Neuronal stem cell (in vitro differentiated cells): ENCODE measurements at regions not wholly inside any gene's neighbourhood (a gene's known extent, or its start where the extent isn't known, plus 50 kb on each side); places are given as distances from the start of the nearest gene placed in this dataset.

Experiments
- DNase-seq: peaks from one replicate; pipeline ENCODE4 v3.0.0-alpha.2; 2013; ENCODE audit warnings: low spot score
- H2AFZ ChIP-seq: one replicate; pipeline ENCODE4 v1.6.1; 2013; ENCODE audit warnings: mild to moderate bottlenecking, low read length, inconsistent platforms
- H2AK5ac ChIP-seq: 2 replicates; pipeline ENCODE4 v1.6.1; 2013; ENCODE audit warnings: low read depth, mild to moderate bottlenecking, inconsistent platforms, low read length, moderate library complexity, mixed read lengths
- H2BK120ac ChIP-seq: 2 replicates; pipeline ENCODE4 v1.6.1; 2013; ENCODE audit warnings: low read depth, mild to moderate bottlenecking, inconsistent platforms, low read length, moderate library complexity, mixed read lengths
- H2BK12ac ChIP-seq: one replicate; pipeline ENCODE4 v1.6.1; 2013; ENCODE audit warnings: low read length, inconsistent platforms
- H2BK15ac ChIP-seq: 2 replicates; pipeline ENCODE4 v1.6.1; 2013; ENCODE audit warnings: mild to moderate bottlenecking, low read length, inconsistent platforms, mixed read lengths
- H2BK5ac ChIP-seq: one replicate; pipeline ENCODE4 v1.6.1; 2013; ENCODE audit warnings: inconsistent platforms, mild to moderate bottlenecking, low read length, moderate library complexity
- H3K14ac ChIP-seq: one replicate; pipeline ENCODE4 v1.6.1; 2013; ENCODE audit warnings: low read length, inconsistent platforms
- H3K18ac ChIP-seq: 2 replicates; pipeline ENCODE4 v1.6.1; 2013; ENCODE audit warnings: low read length, inconsistent platforms
- H3K23ac ChIP-seq: 2 replicates; pipeline ENCODE4 v1.6.1; 2013; ENCODE audit warnings: low read depth, mild to moderate bottlenecking, mixed read lengths, low read length, inconsistent platforms; ENCODE audit not compliant: poor library complexity
- H3K27ac ChIP-seq: replicated peaks from 3 replicates; pipeline ENCODE4 v1.5.1; 2013; ENCODE audit warnings: low read length, inconsistent platforms
- H3K27me3 ChIP-seq, 3 experiments: 2 replicates each; pipeline ENCODE4 v1.6.1; 2013; ENCODE audit warnings: low read length in 3 of 3, mild to moderate bottlenecking in 2 of 3, inconsistent platforms in 1 of 3, low read depth in 1 of 3, mixed read lengths in 1 of 3, moderate library complexity in 1 of 3; ENCODE audit not compliant: control insufficient read depth in 3 of 3, insufficient read depth in 3 of 3
- H3K36me3 ChIP-seq, 2 donors: replicated peaks in 1 of 2; 2 replicates each; pipeline ENCODE4 v1.6.1; 2013; ENCODE audit warnings: low read length in 2 of 2; ENCODE audit not compliant: control insufficient read depth in 2 of 2, insufficient read depth in 2 of 2
- H3K4ac ChIP-seq: 2 replicates; pipeline ENCODE4 v1.6.1; 2013; ENCODE audit warnings: inconsistent platforms, mild to moderate bottlenecking, low read length, moderate library complexity
- H3K4me1 ChIP-seq, 2 donors: 1 replicate in 1 of 2; 2 replicates in 1 of 2; pipeline ENCODE4 v1.6.1; 2013; ENCODE audit warnings: low read length in 2 of 2, low read depth in 1 of 2; ENCODE audit not compliant: control insufficient read depth in 2 of 2, insufficient read depth in 1 of 2
- H3K4me2 ChIP-seq: one replicate; pipeline ENCODE4 v1.6.1; 2013; ENCODE audit warnings: mild to moderate bottlenecking, low read length, inconsistent platforms; ENCODE audit not compliant: insufficient read depth, poor library complexity, severe bottlenecking
- H3K4me3 ChIP-seq, 2 donors: 2 replicates each; pipeline ENCODE4 v1.5.1; 2013; ENCODE audit warnings: low read length in 2 of 2, mild to moderate bottlenecking in 2 of 2, inconsistent platforms in 1 of 2, moderate library complexity in 1 of 2
- H3K79me1 ChIP-seq: one replicate; pipeline ENCODE4 v1.6.1; 2013; ENCODE audit warnings: low read depth, mild to moderate bottlenecking, inconsistent platforms, low read length, moderate library complexity
- H3K9ac ChIP-seq: one replicate; pipeline ENCODE4 v1.6.1; 2013; ENCODE audit warnings: mild to moderate bottlenecking, low read depth, low read length, inconsistent platforms; ENCODE audit not compliant: poor library complexity
- H3K9me3 ChIP-seq, 2 donors: replicated peaks in 1 of 2; 2 replicates each; pipeline versions ENCODE3 to v1.6.1; 2013; ENCODE audit warnings: low read length in 2 of 2, mild to moderate bottlenecking in 2 of 2, inconsistent platforms in 1 of 2, low read depth in 1 of 2, mixed read lengths in 1 of 2, moderate library complexity in 1 of 2; ENCODE audit not compliant: control insufficient read depth in 2 of 2, insufficient read depth in 1 of 2
- H4K8ac ChIP-seq: one replicate; pipeline ENCODE4 v1.6.1; 2013; ENCODE audit warnings: low read depth, mild to moderate bottlenecking, inconsistent platforms, low read length, moderate library complexity
- H4K91ac ChIP-seq: one replicate; pipeline ENCODE4 v1.6.1; 2013; ENCODE audit warnings: low read length, low read depth, mild to moderate bottlenecking, inconsistent platforms; ENCODE audit not compliant: poor library complexity
- WGBS, 2 donors: extraction: QIAGEN DNeasy Blood & Tissue Kit; methylation state at CpG; one replicate each; pipeline ENCODE4 v1.1.7; 2013; ENCODE audit warnings: missing lambda C conversion rate in 2 of 2, mixed read lengths in 1 of 2; ENCODE audit not compliant: insufficient read length in 2 of 2, insufficient replicate concordance in 1 of 2; ENCODE audit errors: extremely low coverage in 2 of 2; 5-methylcytosine and 5-hydroxymethylcytosine counted together

DNA sequence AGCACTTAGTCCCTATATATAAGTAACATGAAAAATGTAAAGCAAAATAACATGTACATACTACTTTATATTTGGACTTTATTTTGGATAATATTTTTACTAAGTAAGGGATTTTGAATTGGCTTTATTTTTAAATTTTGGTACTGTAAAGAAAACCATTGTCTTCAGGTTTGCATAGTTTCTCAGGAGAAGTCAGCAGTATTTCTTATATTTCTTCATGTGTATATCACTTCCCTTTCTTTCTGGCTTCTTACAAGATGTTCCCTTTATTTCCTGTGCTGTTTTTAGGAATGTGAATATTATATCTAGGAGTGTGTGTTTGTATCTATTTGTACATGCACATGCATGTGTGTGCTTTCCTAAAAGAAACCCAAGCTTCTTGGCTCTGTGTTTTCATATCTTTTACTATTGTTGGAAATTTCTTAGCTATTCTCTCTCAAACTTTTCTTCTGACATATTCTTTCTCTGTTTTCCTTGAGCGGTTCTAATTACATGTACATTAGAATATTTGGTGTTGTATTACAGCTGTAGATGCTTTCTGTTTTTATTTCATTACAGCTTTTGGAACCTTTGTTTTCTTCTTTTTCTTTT, 1549.7 kb upstream of the ACVR2A start:
- no CpG with 5 or more reads among the region's 1 CpG for WGBS, 2 donors
- no peak overlapping the region for H3K14ac ChIP-seq
- H3K9me3 ChIP-seq: peaks cover 0 to 4% of the 10 kb centered on the region in 2 donors
- no peak overlapping the region for H2BK15ac ChIP-seq
- H2BK5ac ChIP-seq: no peak overlapping the region
- no peak overlapping the region for H2BK12ac ChIP-seq
- no peak overlapping the region for H2AK5ac ChIP-seq
- no peak overlapping the region for H3K9ac ChIP-seq
- no peak overlapping the region for H3K27ac ChIP-seq
- no peak overlapping the region for H3K4ac ChIP-seq
- no peaks in the 10 kb centered on the region for H3K79me1 ChIP-seq
- no peak overlapping the region for H2AFZ ChIP-seq
- no peak overlapping the region for H3K18ac ChIP-seq
- H3K4me2 ChIP-seq: no peak overlapping the region
- no peaks in the 10 kb centered on the region for H3K27me3 ChIP-seq
- no peak overlapping the region for H4K91ac ChIP-seq
- no peaks in the 10 kb centered on the region for H3K36me3 ChIP-seq
- H4K8ac ChIP-seq: no peak overlapping the region
- no peak overlapping the region for H3K4me3 ChIP-seq
- no peak overlapping the region for H2BK120ac ChIP-seq
- no peaks in the 10 kb centered on the region for H3K4me1 ChIP-seq
- no peak overlapping the region for H3K23ac ChIP-seq
- no peak for DNase-seq

DNA sequence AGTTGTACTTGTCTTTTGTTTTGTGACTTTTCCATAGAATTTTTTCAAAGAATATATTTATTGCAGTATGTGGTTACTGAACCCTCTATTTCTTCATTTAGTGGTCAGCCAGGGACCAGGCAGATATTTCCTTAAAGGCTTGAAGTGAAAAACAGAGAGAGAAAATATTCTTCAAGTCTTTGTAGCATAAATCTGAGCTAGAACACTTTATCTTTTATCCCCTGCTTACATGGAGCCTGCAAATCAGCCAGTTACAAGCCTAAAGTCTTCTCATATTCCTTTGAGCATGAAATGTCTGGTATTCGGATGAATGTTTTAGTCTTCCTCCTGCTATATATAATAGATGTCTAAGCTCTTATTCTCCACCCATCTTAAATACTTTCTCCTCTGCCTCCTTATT, 1557.5 kb upstream of the ACVR2A start:
- Histone ChIP-seq H3K9me3 (no peaks in the 10 kb centered on the region), H3K36me3 (no peaks in the 10 kb centered on the region), H2AFZ (no peak overlapping the region), H3K4me2 (no peak overlapping the region), H3K4me1 (no peaks in the 10 kb centered on the region), H2BK120ac (no peak overlapping the region), H3K79me1 (no peaks in the 10 kb centered on the region), H3K4ac (no peak overlapping the region), H3K14ac (no peak overlapping the region), H2BK12ac (no peak overlapping the region), H2AK5ac (no peak overlapping the region), H3K18ac (no peak overlapping the region), H2BK5ac (no peak overlapping the region), H3K23ac (no peak overlapping the region), H3K4me3 (no peak overlapping the region), H2BK15ac (no peak overlapping the region), H4K8ac (no peak overlapping the region), H4K91ac (no peak overlapping the region), H3K9ac (no peak overlapping the region), H3K27ac (no peak overlapping the region), H3K27me3 (no peaks in the 10 kb centered on the region)
- DNase-seq: no peak
- no CpG with 5 or more reads among the region's 1 CpG for WGBS, 2 donors

- Histone ChIP-seq H3K27me3 (no peaks in the 10 kb centered on the region), H2BK12ac (no peak overlapping the region), H3K4ac (no peak overlapping the region), H2BK15ac (no peak overlapping the region), H3K36me3 (no peaks in the 10 kb centered on the region), H3K4me3 (no peak overlapping the region), H2BK120ac (no peak overlapping the region), H3K9me3 (no peaks in the 10 kb centered on the region), H2AK5ac (no peak overlapping the region), H3K4me2 (no peak overlapping the region), H3K4me1 (no peaks in the 10 kb centered on the region), H3K27ac (no peak overlapping the region), H3K23ac (no peak overlapping the region), H4K8ac (no peak overlapping the region), H2BK5ac (no peak overlapping the region), H3K9ac (no peak overlapping the region), H3K14ac (no peak overlapping the region), H4K91ac (no peak overlapping the region), H3K18ac (no peak overlapping the region), H2AFZ (no peak overlapping the region), H3K79me1 (no peaks in the 10 kb centered on the region)
- no CpG with 5 or more reads among the region's 2 CpGs for WGBS, 2 donors
- DNase-seq: no peak
These were observed 1565.9 kb upstream of the ACVR2A start for GRCh38 chr2:146278881-146279280.

- H3K9ac ChIP-seq: no peak overlapping the region
- no peak for DNase-seq
- no peak overlapping the region for H3K18ac ChIP-seq
- no peak overlapping the region for H3K4ac ChIP-seq
- no peak overlapping the region for H2AFZ ChIP-seq
- no peak overlapping the region for H3K4me2 ChIP-seq
- H3K14ac ChIP-seq: no peak overlapping the region
- no peak overlapping the region for H2BK5ac ChIP-seq
- no peaks in the 10 kb centered on the region for H3K79me1 ChIP-seq
- H2AK5ac ChIP-seq: no peak overlapping the region
- H3K36me3 ChIP-seq: no peaks in the 10 kb centered on the region
- no peak overlapping the region for H4K91ac ChIP-seq
- H3K23ac ChIP-seq: no peak overlapping the region
- H4K8ac ChIP-seq: no peak overlapping the region
- H2BK12ac ChIP-seq: no peak overlapping the region
- H2BK120ac ChIP-seq: no peak overlapping the region
- H3K9me3 ChIP-seq: no peaks in the 10 kb centered on the region
- H3K27ac ChIP-seq: no peak overlapping the region
- H3K4me3 ChIP-seq: no peak overlapping the region
- H2BK15ac ChIP-seq: no peak overlapping the region
- no peaks in the 10 kb centered on the region for H3K27me3 ChIP-seq
- no peaks in the 10 kb centered on the region for H3K4me1 ChIP-seq
These were observed 1573.5 kb upstream of the ACVR2A start for GRCh38 chr2:146271131-146271831.
